GM23338 (cell line): ENCODE measurements at regions not wholly inside any gene's neighbourhood (a gene's known extent, or its start where the extent isn't known, plus 50 kb on each side); places are given as distances from the start of the nearest gene placed in this dataset.

Experiments
- ATAC-seq: fragments of 200-7000 bp; cut with Tn5 transposase; 3 replicates; pipeline ENCODE4 v1.9.1; 2020
- DNase-seq: peaks from one replicate; pipeline ENCODE4 v3.0.0-alpha.2; 2015; ENCODE audit warnings: low spot score
- H2AFZ ChIP-seq: fragments of 200-600 bp; sonication (generic); 2 replicates; pipeline ENCODE4 v1.8.0; 2016; ENCODE audit warnings: antibody characterized with exemption, mild to moderate bottlenecking, moderate library complexity
- H3F3A ChIP-seq: fragments of 200-600 bp; sonication (generic); replicated peaks from 2 replicates; pipeline ENCODE4 v1.8.0; 2017; ENCODE audit warnings: antibody characterized with exemption, mixed run types, low read depth
- H3K27ac ChIP-seq: fragments of 200-600 bp; sonication (generic); 2 replicates; pipeline ENCODE4 v1.6.1; 2016; ENCODE audit warnings: low read depth
- H3K27me3 ChIP-seq: fragments of 200-600 bp; sonication (generic); 2 replicates; pipeline ENCODE4 v1.8.0; 2016; ENCODE audit warnings: mild to moderate bottlenecking, mixed run types, moderate library complexity; ENCODE audit not compliant: insufficient read depth
- H3K36me3 ChIP-seq: fragments of 200-600 bp; sonication (generic); 2 replicates; pipeline ENCODE4 v1.8.0; 2016; ENCODE audit warnings: mild to moderate bottlenecking; ENCODE audit not compliant: insufficient read depth
- H3K4me1 ChIP-seq: fragments of 200-600 bp; sonication (generic); 2 replicates; pipeline ENCODE4 v1.8.0; 2016; ENCODE audit warnings: mild to moderate bottlenecking, moderate library complexity; ENCODE audit not compliant: insufficient read depth
- H3K4me2 ChIP-seq: fragments of 200-600 bp; sonication (generic); 2 replicates; pipeline ENCODE4 v1.7.1; 2017; ENCODE audit warnings: mixed run types
- H3K4me3 ChIP-seq: fragments of 200-600 bp; sonication (generic); 2 replicates; pipeline ENCODE4 v1.6.1; 2016; ENCODE audit warnings: mixed run types
- H3K79me2 ChIP-seq: fragments of 200-600 bp; sonication (generic); replicated peaks from 2 replicates; pipeline ENCODE4 v1.8.0; 2017; ENCODE audit warnings: mild to moderate bottlenecking; ENCODE audit not compliant: insufficient read depth
- H3K9me2 ChIP-seq: fragments of 200-600 bp; sonication (generic); 2 replicates; pipeline ENCODE4 v1.8.0; 2017; ENCODE audit not compliant: insufficient read depth
- H4K20me1 ChIP-seq: fragments of 200-600 bp; sonication (generic); replicated peaks from 2 replicates; pipeline ENCODE4 v1.8.0; 2017; ENCODE audit warnings: mild to moderate bottlenecking; ENCODE audit not compliant: insufficient read depth
- H3K27ac Mint-ChIP-seq: 2 replicates; pipeline ENCODE4 v1.8.0; 2020; ENCODE audit warnings: inconsistent platforms, mild to moderate bottlenecking, moderate library complexity, mixed read lengths
- H3K27me3 Mint-ChIP-seq: 3 replicates; pipeline ENCODE4 v1.8.0; 2022; ENCODE audit warnings: low read depth, mild to moderate bottlenecking, moderate library complexity, mixed read lengths, inconsistent platforms; ENCODE audit not compliant: insufficient read depth, poor library complexity
- H3K36me3 Mint-ChIP-seq: 3 replicates; pipeline ENCODE4 v1.8.0; 2021; ENCODE audit warnings: low read depth, mild to moderate bottlenecking, inconsistent platforms, moderate library complexity, mixed read lengths
- H3K4me1 Mint-ChIP-seq: 3 replicates; pipeline ENCODE4 v1.8.0; 2020; ENCODE audit warnings: mild to moderate bottlenecking, inconsistent platforms, mixed read lengths
- H3K4me3 Mint-ChIP-seq: 3 replicates; pipeline ENCODE4 v1.8.0; 2021; ENCODE audit warnings: moderate library complexity, mild to moderate bottlenecking, inconsistent platforms, mixed read lengths
- H3K9me3 Mint-ChIP-seq: 3 replicates; pipeline ENCODE4 v1.8.0; 2020; ENCODE audit warnings: moderate library complexity, mild to moderate bottlenecking, inconsistent platforms, mixed read lengths
- CREB1 ChIP-seq: fragments of 250-450 bp; sonication (Bioruptor Pico); IDR thresholded peaks from 2 replicates; pipeline ENCODE4 v1.5.0; 2020; ENCODE audit warnings: low read depth, mild to moderate bottlenecking, moderate library complexity
- CTCF ChIP-seq, 2 experiments: fragments of 200-600 bp in 1 of 2; sonication (generic) in 1 of 2; conservative IDR thresholded peaks; 2 replicates each; pipeline versions ENCODE4 v1.5.1 to v1.6.1; 2016 to 2017; ENCODE audit warnings: antibody characterized with exemption in 2 of 2, low read depth in 2 of 2, mild to moderate bottlenecking in 2 of 2, moderate library complexity in 1 of 2
- ETS1 ChIP-seq: IDR thresholded peaks from 2 replicates; pipeline ENCODE4 v1.6.1; 2016; ENCODE audit warnings: antibody characterized with exemption
- EZH2 ChIP-seq: fragments of 200-600 bp; sonication (generic); IDR thresholded peaks from one replicate; pipeline ENCODE4 v1.8.0; 2017; ENCODE audit warnings: antibody characterized with exemption, mild to moderate bottlenecking, low read depth; ENCODE audit not compliant: unreplicated experiment
- EZH2phosphoT487 ChIP-seq: fragments of 200-600 bp; sonication (generic); IDR thresholded peaks from one replicate; pipeline ENCODE4 v1.8.1; 2018; ENCODE audit warnings: antibody characterized with exemption; ENCODE audit not compliant: unreplicated experiment
- JUNB ChIP-seq: IDR thresholded peaks from one replicate; pipeline ENCODE4 v1.6.1; 2016; ENCODE audit warnings: antibody characterized with exemption; ENCODE audit not compliant: unreplicated experiment
- NANOG ChIP-seq: IDR thresholded peaks from 2 replicates; pipeline ENCODE4 v1.6.1; 2016; ENCODE audit warnings: antibody characterized with exemption, borderline replicate concordance
- POLR2AphosphoS5 ChIP-seq: IDR thresholded peaks from 2 replicates; pipeline ENCODE4 v1.6.1; 2016; ENCODE audit warnings: antibody characterized with exemption, low read depth
- REST ChIP-seq: IDR thresholded peaks from one replicate; pipeline ENCODE4 v1.6.1; 2018; ENCODE audit warnings: antibody characterized with exemption; ENCODE audit not compliant: unreplicated experiment
- ZNF114 ChIP-seq: fragments of 250-450 bp; sonication (Bioruptor Pico); IDR thresholded peaks from 2 replicates; pipeline ENCODE4 v1.5.0; 2020; ENCODE audit warnings: mild to moderate bottlenecking, moderate library complexity

- Histone ChIP-seq H3K4me2 (no peak overlapping the region), H4K20me1 (no peaks in the 10 kb centered on the region), H3K27me3 (no peaks in the 10 kb centered on the region), H3K4me3 (no peak overlapping the region), H3K27ac (no peak overlapping the region), H3K79me2 (no peaks in the 10 kb centered on the region), H3K36me3 (no peaks in the 10 kb centered on the region), H3K9me2 (no peaks in the 10 kb centered on the region), H3K4me1 (0 out of 2 replicates have a peak, but pooled peaks cover 2% of the 10 kb centered on the region), H3F3A (no peaks in the 10 kb centered on the region), H2AFZ (no peak overlapping the region)
- H3K4me3 Mint-ChIP-seq: no peak overlapping the region
- no peak overlapping the region for H3K27ac Mint-ChIP-seq
- no peaks in the 10 kb centered on the region; the same call in 2 of the 3 replicates for H3K9me3 Mint-ChIP-seq
- H3K27me3 Mint-ChIP-seq: peaks cover 4% of the 10 kb centered on the region
- no peak for DNase-seq
- TF ChIP-seq POLR2AphosphoS5 (no peak), ETS1 (no peak), JUNB (no peak), ZNF114 (CRISPR knock-in tag) (no peak), CTCF (conservative IDR thresholded peaks at IDR 0.05; ENCODE audit: low read depth in 2 of 2) (no peak), CREB1 (CRISPR knock-in tag) (no peak), EZH2 (no peak)
- H3K4me1 Mint-ChIP-seq: peaks cover under 1% of the 10 kb centered on the region; the same call in 2 of the 3 replicates
- H3K36me3 Mint-ChIP-seq: no peaks in the 10 kb centered on the region
- no peak for ATAC-seq
Observed at GRCh38 chr6:87767478-87767877, 65.4 kb upstream of the AKIRIN2 start.

- ATAC-seq (no peak), DNase-seq (no peak)
- Histone ChIP-seq H2AFZ (no peak overlapping the region), H3K27me3 (no peaks in the 10 kb centered on the region), H3K27ac (no peak overlapping the region), H3K79me2 (no peaks in the 10 kb centered on the region), H3K9me2 (no peaks in the 10 kb centered on the region), H3K4me1 (no peaks in the 10 kb centered on the region), H3K4me3 (no peak overlapping the region), H3K36me3 (no peaks in the 10 kb centered on the region), H3K4me2 (no peak overlapping the region), H4K20me1 (no peaks in the 10 kb centered on the region), H3F3A (no peaks in the 10 kb centered on the region)
- no peak overlapping the region for H3K4me3 Mint-ChIP-seq
- no peaks in the 10 kb centered on the region for H3K4me1 Mint-ChIP-seq
- no peaks in the 10 kb centered on the region; the same call in 2 of the 3 replicates for H3K9me3 Mint-ChIP-seq
- H3K36me3 Mint-ChIP-seq: no peaks in the 10 kb centered on the region
- H3K27me3 Mint-ChIP-seq: peaks cover 4% of the 10 kb centered on the region
- no peak overlapping the region for H3K27ac Mint-ChIP-seq
- TF ChIP-seq NANOG (no peak), EZH2phosphoT487 (no peak), JUNB (no peak), REST (no peak), ZNF114 (CRISPR knock-in tag) (no peak), ETS1 (no peak), POLR2AphosphoS5 (no peak)
Observed at GRCh38 chr6:87766211-87766610, 64.2 kb upstream of the AKIRIN2 start.
